Gastrocnemius medialis (tissue), 4 donors: ENCODE measurements at regions not wholly inside any gene's neighbourhood (a gene's known extent, or its start where the extent isn't known, plus 50 kb on each side); places are given as distances from the start of the nearest gene placed in this dataset.

ENCODE experiments used
- POLR2A ChIP-seq, 2 donors: fragments of 450-650 bp; IDR thresholded peaks; one replicate each; pipeline ENCODE4 v1.6.1; 2017; ENCODE audit warnings: antibody characterized with exemption in 2 of 2, mild to moderate bottlenecking in 2 of 2, moderate library complexity in 2 of 2
- TF ChIP-seq, protein P1 (sequence below), 5 experiments: fragments of 450-650 bp in 3 of 5; fragments of 200-600 bp in 2 of 5; sonication (generic) in 2 of 5; IDR thresholded peaks in 4 of 5; conservative IDR thresholded peaks in 1 of 5; 1 replicate in 4 of 5; 2 replicates in 1 of 5; pipeline ENCODE4 v1.5.1; 2016 to 2019; ENCODE audit warnings: antibody characterized with exemption in 5 of 5, mild to moderate bottlenecking in 3 of 5, moderate library complexity in 3 of 5

GRCh38 chr2:150607390-150607811, 119.9 kb upstream of the RND3 start:
- TF ChIP-seq, protein P1, sequence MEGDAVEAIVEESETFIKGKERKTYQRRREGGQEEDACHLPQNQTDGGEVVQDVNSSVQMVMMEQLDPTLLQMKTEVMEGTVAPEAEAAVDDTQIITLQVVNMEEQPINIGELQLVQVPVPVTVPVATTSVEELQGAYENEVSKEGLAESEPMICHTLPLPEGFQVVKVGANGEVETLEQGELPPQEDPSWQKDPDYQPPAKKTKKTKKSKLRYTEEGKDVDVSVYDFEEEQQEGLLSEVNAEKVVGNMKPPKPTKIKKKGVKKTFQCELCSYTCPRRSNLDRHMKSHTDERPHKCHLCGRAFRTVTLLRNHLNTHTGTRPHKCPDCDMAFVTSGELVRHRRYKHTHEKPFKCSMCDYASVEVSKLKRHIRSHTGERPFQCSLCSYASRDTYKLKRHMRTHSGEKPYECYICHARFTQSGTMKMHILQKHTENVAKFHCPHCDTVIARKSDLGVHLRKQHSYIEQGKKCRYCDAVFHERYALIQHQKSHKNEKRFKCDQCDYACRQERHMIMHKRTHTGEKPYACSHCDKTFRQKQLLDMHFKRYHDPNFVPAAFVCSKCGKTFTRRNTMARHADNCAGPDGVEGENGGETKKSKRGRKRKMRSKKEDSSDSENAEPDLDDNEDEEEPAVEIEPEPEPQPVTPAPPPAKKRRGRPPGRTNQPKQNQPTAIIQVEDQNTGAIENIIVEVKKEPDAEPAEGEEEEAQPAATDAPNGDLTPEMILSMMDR (IDR thresholded peaks at IDR 0.05 in 4 of 5, conservative IDR thresholded peaks at IDR 0.05 in 1 of 5) = no peak
- TF ChIP-seq POLR2A (IDR thresholded peaks at IDR 0.05) = no peak
